ENCODE measurements at regions not wholly inside any gene's neighbourhood (a gene's known extent, or its start where the extent isn't known, plus 50 kb on each side); places are given as distances from the start of the nearest gene placed in this dataset.

GRCh38 chr2:220280736-220281135, 653.3 kb downstream of the SLC4A3 start:
- Histone ChIP-seq H3K9me2 (replicated peaks; ENCODE audit: low read depth, low read length) (no peaks in the 10 kb centered on the region), H3K79me2 (ENCODE audit: insufficient read depth, low read length) (no peaks in the 10 kb centered on the region), H3K36me3 (ENCODE audit: insufficient read depth, low read length) (no peaks in the 10 kb centered on the region), H3K4me1 (ENCODE audit: insufficient read depth, low read length, poor library complexity, severe bottlenecking) (no peaks in the 10 kb centered on the region), H3F3A (ENCODE audit: low read depth) (no peaks in the 10 kb centered on the region), H3K9me3 (ENCODE audit: insufficient read depth, low read depth, low read length) (no peaks in the 10 kb centered on the region), H4K20me1 (ENCODE audit: insufficient read depth, low read length, poor library complexity, severe bottlenecking) (no peaks in the 10 kb centered on the region), H3K4me2 (ENCODE audit: low read depth, low read length, poor library complexity, severe bottlenecking) (no peak overlapping the region), H3K27me3 (ENCODE audit: insufficient read depth, low read length, poor library complexity, severe bottlenecking) (no peaks in the 10 kb centered on the region), H3K4me3 (ENCODE audit: low read length, poor library complexity, severe bottlenecking) (no peak overlapping the region), H3K9ac (ENCODE audit: low read depth, low read length, poor library complexity, severe bottlenecking) (no peak overlapping the region), H2AFZ (ENCODE audit: low read length) (no peak overlapping the region)
- TF ChIP-seq CTCF (conservative IDR thresholded peaks at IDR 0.05; ENCODE audit: low read length) (no peak), EZH2phosphoT487 (IDR thresholded peaks at IDR 0.05; ENCODE audit: borderline replicate concordance) (no peak)

GRCh38 chr2:220281771-220282170, 654.3 kb downstream of the SLC4A3 start:
- Histone ChIP-seq H3K9me2 (replicated peaks; ENCODE audit: low read depth, low read length) (no peaks in the 10 kb centered on the region), H3K4me2 (ENCODE audit: low read depth, low read length, poor library complexity, severe bottlenecking) (no peak overlapping the region), H3K27me3 (ENCODE audit: insufficient read depth, low read length, poor library complexity, severe bottlenecking) (no peaks in the 10 kb centered on the region), H3K79me2 (ENCODE audit: insufficient read depth, low read length) (no peaks in the 10 kb centered on the region), H2AFZ (ENCODE audit: low read length) (no peak overlapping the region), H3F3A (ENCODE audit: low read depth) (no peaks in the 10 kb centered on the region), H4K20me1 (ENCODE audit: insufficient read depth, low read length, poor library complexity, severe bottlenecking) (no peaks in the 10 kb centered on the region), H3K9ac (ENCODE audit: low read depth, low read length, poor library complexity, severe bottlenecking) (no peak overlapping the region), H3K36me3 (ENCODE audit: insufficient read depth, low read length) (no peaks in the 10 kb centered on the region), H3K4me1 (ENCODE audit: insufficient read depth, low read length, poor library complexity, severe bottlenecking) (no peaks in the 10 kb centered on the region), H3K9me3 (ENCODE audit: insufficient read depth, low read depth, low read length) (no peaks in the 10 kb centered on the region), H3K4me3 (ENCODE audit: low read length, poor library complexity, severe bottlenecking) (no peak overlapping the region)
- no peak for TF ChIP-seq EZH2phosphoT487 (IDR thresholded peaks at IDR 0.05; ENCODE audit: borderline replicate concordance)
- no peak for TF ChIP-seq CTCF (conservative IDR thresholded peaks at IDR 0.05; ENCODE audit: low read length)

- no peak overlapping the region for H2AFZ ChIP-seq (ENCODE audit: low read length)
- H3K4me1 ChIP-seq (ENCODE audit: insufficient read depth, low read length, poor library complexity, severe bottlenecking), result no peaks in the 10 kb centered on the region
- no peak overlapping the region for H3K4me2 ChIP-seq (ENCODE audit: low read depth, low read length, poor library complexity, severe bottlenecking)
- no peaks in the 10 kb centered on the region for H3F3A ChIP-seq (ENCODE audit: low read depth)
- H3K4me3 ChIP-seq (ENCODE audit: low read length, poor library complexity, severe bottlenecking), result no peak overlapping the region
- TF ChIP-seq EZH2phosphoT487 (IDR thresholded peaks at IDR 0.05; ENCODE audit: borderline replicate concordance) (no peak), CTCF (conservative IDR thresholded peaks at IDR 0.05; ENCODE audit: low read length) (no peak)
- no peak overlapping the region for H3K9ac ChIP-seq (ENCODE audit: low read depth, low read length, poor library complexity, severe bottlenecking)
- no peaks in the 10 kb centered on the region for H3K9me3 ChIP-seq (ENCODE audit: insufficient read depth, low read depth, low read length)
- no peaks in the 10 kb centered on the region for H3K9me2 ChIP-seq (replicated peaks; ENCODE audit: low read depth, low read length)
- no peaks in the 10 kb centered on the region for H4K20me1 ChIP-seq (ENCODE audit: insufficient read depth, low read length, poor library complexity, severe bottlenecking)
- no peaks in the 10 kb centered on the region for H3K27me3 ChIP-seq (ENCODE audit: insufficient read depth, low read length, poor library complexity, severe bottlenecking)
- H3K79me2 ChIP-seq (ENCODE audit: insufficient read depth, low read length), result no peaks in the 10 kb centered on the region
- H3K36me3 ChIP-seq (ENCODE audit: insufficient read depth, low read length), result no peaks in the 10 kb centered on the region
Observed at GRCh38 chr2:220282236-220282635, 654.8 kb downstream of the SLC4A3 start.

Data from Loucy (cell line).